Activated naive CD4-positive, alpha-beta T cell treated with Interleukin-2 at 50 U/mL for 16 hours (primary cell): ENCODE measurements at regions not wholly inside any gene's neighbourhood (a gene's known extent, or its start where the extent isn't known, plus 50 kb on each side); places are given as distances from the start of the nearest gene placed in this dataset.

Experiments
- DNase-seq: peaks from one replicate; pipeline ENCODE4 v3.0.0-alpha.2; 2020

GRCh38 chr11:79902493-79902892, 461.7 kb upstream of the TENM4 start:
- no peak for DNase-seq

GRCh38 chr11:79897896-79898295, 457.1 kb upstream of the TENM4 start:
- no peak for DNase-seq

- DNase-seq = no peak
These were observed 455.4 kb upstream of the TENM4 start for GRCh38 chr11:79896258-79896657.

- no peak for DNase-seq
These were observed 453.3 kb upstream of the TENM4 start for GRCh38 chr11:79894111-79894510.

GRCh38 chr11:79890272-79890671, 449.4 kb upstream of the TENM4 start:
- DNase-seq = no peak

- DNase-seq = no peak
These were observed 424.1 kb upstream of the TENM4 start for GRCh38 chr11:79864882-79865281.

- no peak for DNase-seq
These were observed 419.5 kb upstream of the TENM4 start for GRCh38 chr11:79860336-79860735.

GRCh38 chr11:79857377-79858214, 416.8 kb upstream of the TENM4 start:
- DNase-seq = no peak

GRCh38 chr11:79852176-79852575, 411.3 kb upstream of the TENM4 start:
- no peak for DNase-seq

GRCh38 chr11:79845002-79845709, 404.3 kb upstream of the TENM4 start:
- DNase-seq = no peak

- DNase-seq = no peak
These were observed 393.2 kb upstream of the TENM4 start for GRCh38 chr11:79834015-79834414.

- DNase-seq = no peak
These were observed 389.6 kb upstream of the TENM4 start for GRCh38 chr11:79830446-79830845.

GRCh38 chr11:79829891-79830290, 389.1 kb upstream of the TENM4 start:
- DNase-seq = no peak

- no peak for DNase-seq
These were observed 381.9 kb upstream of the TENM4 start for GRCh38 chr11:79822766-79823165.

GRCh38 chr11:79813551-79813950, 372.7 kb upstream of the TENM4 start:
- no peak for DNase-seq

- no peak for DNase-seq
These were observed 368.7 kb upstream of the TENM4 start for GRCh38 chr11:79809487-79809886.

- DNase-seq = no peak
These were observed 366.7 kb upstream of the TENM4 start for GRCh38 chr11:79807506-79807905.

- no peak for DNase-seq
These were observed 355.9 kb upstream of the TENM4 start for GRCh38 chr11:79796704-79797103.

GRCh38 chr11:79794484-79795393, 353.9 kb upstream of the TENM4 start:
- no peak for DNase-seq

GRCh38 chr11:79794057-79794456, 353.2 kb upstream of the TENM4 start:
- DNase-seq = no peak

GRCh38 chr11:79786961-79787360, 346.1 kb upstream of the TENM4 start:
- DNase-seq = no peak

- DNase-seq = no peak
These were observed 343.0 kb upstream of the TENM4 start for GRCh38 chr11:79783833-79784232.

GRCh38 chr11:79768343-79768742, 327.5 kb upstream of the TENM4 start:
- no peak for DNase-seq
